GM12872 (cell line): ENCODE measurements at regions not wholly inside any gene's neighbourhood (a gene's known extent, or its start where the extent isn't known, plus 50 kb on each side); places are given as distances from the start of the nearest gene placed in this dataset.

Experiments
- TF ChIP-seq, protein P1 (sequence below): IDR thresholded peaks from 3 replicates; pipeline ENCODE4 v1.5.1; 2011; ENCODE audit warnings: low read depth, mild to moderate bottlenecking, low read length, moderate library complexity; ENCODE audit not compliant: insufficient read depth

DNA sequence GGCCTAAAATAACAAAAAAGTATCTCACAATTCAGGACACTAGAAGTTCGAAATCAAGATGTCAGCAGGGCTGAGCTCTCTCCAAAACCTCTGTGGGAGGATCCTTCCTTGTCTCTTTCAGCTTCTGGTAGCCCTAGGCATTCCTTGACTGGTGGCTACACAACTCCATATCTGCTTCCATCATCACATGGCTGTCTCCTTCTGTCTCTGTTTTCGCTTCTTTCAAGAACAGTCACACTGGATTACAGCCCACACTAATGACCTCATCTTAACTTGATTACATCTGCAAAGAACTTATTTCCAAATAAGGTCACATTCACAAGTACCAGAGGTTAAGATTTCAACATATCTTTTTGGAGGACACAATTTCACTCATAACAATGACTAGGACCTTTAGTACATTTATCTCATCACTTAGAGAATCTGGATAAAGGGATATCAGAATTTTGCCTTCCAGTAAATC, 275.2 kb downstream of the IRS1 start:
- TF ChIP-seq, protein P1, sequence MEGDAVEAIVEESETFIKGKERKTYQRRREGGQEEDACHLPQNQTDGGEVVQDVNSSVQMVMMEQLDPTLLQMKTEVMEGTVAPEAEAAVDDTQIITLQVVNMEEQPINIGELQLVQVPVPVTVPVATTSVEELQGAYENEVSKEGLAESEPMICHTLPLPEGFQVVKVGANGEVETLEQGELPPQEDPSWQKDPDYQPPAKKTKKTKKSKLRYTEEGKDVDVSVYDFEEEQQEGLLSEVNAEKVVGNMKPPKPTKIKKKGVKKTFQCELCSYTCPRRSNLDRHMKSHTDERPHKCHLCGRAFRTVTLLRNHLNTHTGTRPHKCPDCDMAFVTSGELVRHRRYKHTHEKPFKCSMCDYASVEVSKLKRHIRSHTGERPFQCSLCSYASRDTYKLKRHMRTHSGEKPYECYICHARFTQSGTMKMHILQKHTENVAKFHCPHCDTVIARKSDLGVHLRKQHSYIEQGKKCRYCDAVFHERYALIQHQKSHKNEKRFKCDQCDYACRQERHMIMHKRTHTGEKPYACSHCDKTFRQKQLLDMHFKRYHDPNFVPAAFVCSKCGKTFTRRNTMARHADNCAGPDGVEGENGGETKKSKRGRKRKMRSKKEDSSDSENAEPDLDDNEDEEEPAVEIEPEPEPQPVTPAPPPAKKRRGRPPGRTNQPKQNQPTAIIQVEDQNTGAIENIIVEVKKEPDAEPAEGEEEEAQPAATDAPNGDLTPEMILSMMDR: no peak

DNA sequence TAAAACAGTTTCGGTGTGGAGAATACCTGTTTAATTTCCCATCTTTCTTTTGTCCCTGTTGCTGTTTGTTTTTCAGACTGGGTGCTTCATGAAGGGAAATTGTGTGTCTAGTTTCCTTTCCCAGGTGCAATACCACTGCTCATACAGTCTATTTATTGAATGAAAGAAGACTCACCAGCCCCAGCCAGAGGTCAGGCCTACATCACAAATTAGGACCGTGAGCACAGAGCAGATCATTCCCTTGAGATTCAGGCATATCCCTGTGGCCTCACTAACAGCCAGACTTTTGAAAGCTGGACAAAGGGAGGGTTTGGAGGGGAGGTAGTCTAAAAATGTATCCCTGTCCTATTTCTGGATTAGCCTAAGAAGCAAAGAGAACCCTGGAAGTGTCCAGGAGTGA, 278.9 kb downstream of the IRS1 start:
- TF ChIP-seq, protein P1: no peak

DNA sequence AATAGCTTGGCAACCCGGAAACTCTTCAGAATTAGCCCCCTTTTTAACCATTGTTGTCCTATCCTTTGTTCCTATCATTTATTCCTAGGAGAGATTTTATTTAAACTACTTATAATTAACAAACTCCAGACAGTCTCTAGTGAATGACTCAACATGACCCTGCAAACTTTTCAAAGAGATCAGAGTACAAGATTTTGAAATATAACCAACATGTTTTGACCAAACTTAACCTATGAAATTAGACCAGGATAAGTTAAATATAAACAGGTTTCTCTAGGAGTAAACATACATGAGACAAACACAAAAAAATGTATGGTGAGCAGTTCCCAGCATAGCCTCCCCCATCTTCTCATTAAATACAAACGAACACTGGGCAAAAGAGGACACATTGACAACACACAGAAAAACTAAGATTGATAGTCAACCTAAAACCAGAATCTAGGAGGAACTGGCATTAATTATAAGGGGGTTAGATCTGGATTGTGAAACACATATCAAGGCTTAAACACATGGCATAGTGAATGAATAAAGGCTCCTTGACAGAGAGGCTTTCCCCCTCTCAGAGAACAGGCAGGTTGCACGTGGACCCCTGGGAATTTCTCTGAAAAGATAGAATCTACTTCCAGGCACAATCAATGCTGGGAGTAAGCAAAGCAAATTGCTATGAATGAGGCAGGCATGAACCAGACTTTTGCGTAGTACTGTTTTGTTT, 284.1 kb downstream of the IRS1 start:
- TF ChIP-seq, protein P1: no peak

DNA sequence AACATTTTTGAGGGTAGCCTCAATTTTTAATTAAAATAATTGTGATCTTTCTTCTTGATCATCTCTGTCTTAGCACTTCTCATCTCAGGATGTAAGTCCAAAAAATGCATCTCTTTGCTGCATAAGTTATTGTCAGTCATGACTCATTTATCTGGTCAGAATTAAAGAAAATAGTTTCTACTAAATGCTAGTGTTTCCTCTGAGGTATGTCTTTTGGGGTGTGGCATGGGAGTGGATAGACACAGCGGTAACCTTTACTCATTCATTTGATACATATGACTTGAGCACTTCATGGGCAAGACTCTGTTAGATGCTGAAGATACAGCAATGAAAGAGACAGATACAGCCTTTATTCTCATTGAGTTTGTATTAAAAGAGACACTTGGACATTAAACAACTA, 284.7 kb downstream of the IRS1 start:
- TF ChIP-seq, protein P1: no peak

DNA sequence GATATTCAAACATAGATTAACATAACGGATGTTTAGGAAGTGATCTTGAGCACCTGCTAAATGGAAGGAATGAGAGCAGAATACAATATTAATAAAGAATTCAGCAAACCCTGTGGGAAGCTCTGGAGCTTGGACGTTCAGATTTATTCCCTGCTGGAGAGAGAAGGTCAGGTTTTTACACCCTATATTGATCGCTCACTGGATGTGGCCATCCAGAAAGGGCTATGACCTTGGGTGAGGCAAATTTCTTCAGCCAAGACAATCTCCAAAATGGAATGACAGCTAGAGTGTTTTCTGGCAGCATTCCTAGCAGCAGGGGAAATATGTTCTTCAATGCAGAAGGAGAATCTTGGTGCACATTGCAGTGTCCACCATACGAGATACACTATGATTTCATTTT, 288.3 kb downstream of the IRS1 start:
- TF ChIP-seq, protein P1: no peak

DNA sequence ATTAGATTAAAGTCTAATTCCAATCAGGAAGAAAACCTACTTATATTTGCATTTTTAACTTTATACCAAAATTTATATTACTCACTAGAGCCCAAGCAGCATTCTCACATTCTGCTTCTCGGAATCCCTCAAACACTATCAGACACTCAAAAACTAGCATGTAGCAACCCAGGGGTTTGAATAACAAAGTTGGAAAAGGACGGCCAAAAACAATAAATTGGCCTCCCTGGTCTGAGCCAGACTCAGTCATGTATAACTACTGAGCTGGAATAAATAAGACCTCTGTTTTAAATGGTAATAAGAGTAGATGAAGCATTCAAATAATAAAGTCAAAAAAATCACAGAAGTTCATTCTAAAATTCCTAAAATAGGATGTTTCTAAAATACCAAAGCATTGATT, 290.9 kb downstream of the IRS1 start:
- TF ChIP-seq, protein P1: no peak

DNA sequence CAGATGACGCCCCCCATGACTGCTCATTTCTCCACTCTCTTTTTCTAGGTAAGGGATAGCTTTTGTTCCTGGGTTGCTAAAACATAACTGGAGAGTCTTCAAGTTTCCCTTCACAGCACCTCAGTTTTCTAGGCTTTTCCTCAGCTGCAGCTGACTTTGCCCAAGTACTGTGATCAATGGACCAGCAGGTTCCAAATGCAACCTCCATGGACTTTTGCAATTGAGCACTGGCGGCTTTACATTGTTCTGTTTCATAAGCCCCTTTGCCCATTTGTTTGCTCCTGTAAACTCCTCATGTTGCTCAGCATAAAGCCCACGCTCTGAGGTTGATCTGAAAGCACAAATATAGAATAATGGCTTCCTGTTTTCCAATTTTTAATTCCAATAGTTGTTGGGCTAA, 291.6 kb downstream of the IRS1 start:
- TF ChIP-seq, protein P1: no peak
